ENCODE measurements at regions not wholly inside any gene's neighbourhood (a gene's known extent, or its start where the extent isn't known, plus 50 kb on each side); places are given as distances from the start of the nearest gene placed in this dataset.
A peak's percentile ranks its signal among the peaks of the same experiment; 100 is the strongest.

- H3K36me3 ChIP-seq, result no peaks in the 10 kb centered on the region
- H3K9me3 ChIP-seq, result no peaks in the 10 kb centered on the region
- no peak overlapping the region for H3K27ac ChIP-seq
- peaks cover 9% of the 10 kb centered on the region for H3K27me3 ChIP-seq
- no peak for TF ChIP-seq CTCF (IDR thresholded peaks at IDR 0.05)
- no peak overlapping the region for H3K4me3 ChIP-seq (ENCODE audit: low read depth in 1 of 2, low read length in 1 of 2)
- H3K4me1 ChIP-seq (ENCODE audit: control insufficient read depth in 1 of 2, insufficient read depth in 1 of 2, low read depth in 1 of 2, low read length in 1 of 2), result no peaks in the 10 kb centered on the region
Observed at GRCh38 chr5:42900734-42901133, 89.0 kb upstream of the SELENOP start.

GRCh38 chr5:42898760-42899159, 87.1 kb upstream of the SELENOP start:
- Histone ChIP-seq H3K36me3 (no peaks in the 10 kb centered on the region), H3K4me3 (ENCODE audit: low read depth in 1 of 2, low read length in 1 of 2) (no peak overlapping the region), H3K27me3 (no peaks in the 10 kb centered on the region), H3K9me3 (no peaks in the 10 kb centered on the region), H3K27ac (no peak overlapping the region), H3K4me1 (ENCODE audit: control insufficient read depth in 1 of 2, insufficient read depth in 1 of 2, low read depth in 1 of 2, low read length in 1 of 2) (no peaks in the 10 kb centered on the region)
- no peak for TF ChIP-seq CTCF (IDR thresholded peaks at IDR 0.05)

- TF ChIP-seq CTCF (IDR thresholded peaks at IDR 0.05), result no peak
- H3K27ac ChIP-seq, result no peak overlapping the region
- no peaks in the 10 kb centered on the region for H3K27me3 ChIP-seq
- no peak overlapping the region for H3K4me3 ChIP-seq (ENCODE audit: low read depth in 1 of 2, low read length in 1 of 2)
- no peaks in the 10 kb centered on the region for H3K36me3 ChIP-seq
- H3K9me3 ChIP-seq, result no peaks in the 10 kb centered on the region
- no peaks in the 10 kb centered on the region for H3K4me1 ChIP-seq (ENCODE audit: control insufficient read depth in 1 of 2, insufficient read depth in 1 of 2, low read depth in 1 of 2, low read length in 1 of 2)
Observed at GRCh38 chr5:42896523-42896922, 84.8 kb upstream of the SELENOP start.

- no peak overlapping the region for H3K4me3 ChIP-seq (ENCODE audit: low read depth in 1 of 2, low read length in 1 of 2)
- no peaks in the 10 kb centered on the region for H3K27me3 ChIP-seq
- TF ChIP-seq CTCF (IDR thresholded peaks at IDR 0.05), result no peak
- no peaks in the 10 kb centered on the region for H3K4me1 ChIP-seq (ENCODE audit: control insufficient read depth in 1 of 2, insufficient read depth in 1 of 2, low read depth in 1 of 2, low read length in 1 of 2)
- H3K36me3 ChIP-seq, result no peaks in the 10 kb centered on the region
- no peaks in the 10 kb centered on the region for H3K9me3 ChIP-seq
- no peak overlapping the region for H3K27ac ChIP-seq
Observed at GRCh38 chr5:42894057-42894456, 82.4 kb upstream of the SELENOP start.

GRCh38 chr5:42889311-42889933, 77.7 kb upstream of the SELENOP start:
- H3K27me3 ChIP-seq, result no peaks in the 10 kb centered on the region
- H3K4me3 ChIP-seq (ENCODE audit: low read depth in 1 of 2, low read length in 1 of 2), result no peak overlapping the region
- H3K4me1 ChIP-seq (ENCODE audit: control insufficient read depth in 1 of 2, insufficient read depth in 1 of 2, low read depth in 1 of 2, low read length in 1 of 2), result no peaks in the 10 kb centered on the region
- H3K36me3 ChIP-seq, result no peaks in the 10 kb centered on the region
- no peak overlapping the region for H3K27ac ChIP-seq
- no peaks in the 10 kb centered on the region for H3K9me3 ChIP-seq
- TF ChIP-seq CTCF (IDR thresholded peaks at IDR 0.05), result peak; percentile 31

- Histone ChIP-seq H3K27me3 (no peaks in the 10 kb centered on the region), H3K9me3 (no peaks in the 10 kb centered on the region), H3K36me3 (no peaks in the 10 kb centered on the region), H3K4me3 (ENCODE audit: low read depth in 1 of 2, low read length in 1 of 2) (no peak overlapping the region), H3K4me1 (ENCODE audit: control insufficient read depth in 1 of 2, insufficient read depth in 1 of 2, low read depth in 1 of 2, low read length in 1 of 2) (no peaks in the 10 kb centered on the region), H3K27ac (no peak overlapping the region)
- TF ChIP-seq CTCF (IDR thresholded peaks at IDR 0.05), result no peak
Observed at GRCh38 chr5:42888771-42889170, 77.1 kb upstream of the SELENOP start.
